ENCODE measurements at regions not wholly inside any gene's neighbourhood (a gene's known extent, or its start where the extent isn't known, plus 50 kb on each side); places are given as distances from the start of the nearest gene placed in this dataset.

GRCh38 chr14:55942826-55943225 lies 175.4 kb upstream of the PELI2 start:
- H3K27me3 ChIP-seq (ENCODE audit: low read depth): no peaks in the 10 kb centered on the region
- in situ Hi-C loops (cut with MboI; ENCODE audit: low sequenced_read_pairs): no loop called here
- no peak for DNase-seq (ENCODE audit: low spot score in 2 of 2)
- no peaks in the 10 kb centered on the region; the same call in 1 of the 2 replicates for H3K9me3 ChIP-seq
- H3K36me3 ChIP-seq (replicated peaks): no peaks in the 10 kb centered on the region
- peaks cover under 1% of the 10 kb centered on the region for H3K4me1 ChIP-seq
- H3K4me3 ChIP-seq: no peak overlapping the region

GRCh38 chr14:55944757-55945156 lies 173.5 kb upstream of the PELI2 start:
- peaks cover 2% of the 10 kb centered on the region; the same call in 1 of the 2 replicates for H3K9me3 ChIP-seq
- H3K27me3 ChIP-seq (ENCODE audit: low read depth): no peaks in the 10 kb centered on the region
- in situ Hi-C loops (cut with MboI; ENCODE audit: low sequenced_read_pairs): no loop called here
- H3K4me3 ChIP-seq: no peak overlapping the region
- DNase-seq (ENCODE audit: low spot score in 2 of 2): no peak
- H3K4me1 ChIP-seq: peaks cover 13% of the 10 kb centered on the region
- H3K36me3 ChIP-seq (replicated peaks): no peaks in the 10 kb centered on the region

- H3K4me1 ChIP-seq: peaks cover 13% of the 10 kb centered on the region
- H3K4me3 ChIP-seq: no peak overlapping the region
- H3K27me3 ChIP-seq (ENCODE audit: low read depth): no peaks in the 10 kb centered on the region
- peaks cover 2% of the 10 kb centered on the region; the same call in 1 of the 2 replicates for H3K9me3 ChIP-seq
- H3K36me3 ChIP-seq (replicated peaks): no peaks in the 10 kb centered on the region
- in situ Hi-C loops (cut with MboI; ENCODE audit: low sequenced_read_pairs): no loop called here
- no peak for DNase-seq (ENCODE audit: low spot score in 2 of 2)
Measured at GRCh38 chr14:55946231-55946630, 172.0 kb upstream of the PELI2 start.

GRCh38 chr14:55948399-55948798 lies 169.8 kb upstream of the PELI2 start:
- Histone ChIP-seq H3K36me3 (replicated peaks) (no peaks in the 10 kb centered on the region), H3K4me1 (peaks cover 13% of the 10 kb centered on the region), H3K9me3 (peaks cover 2% of the 10 kb centered on the region; the same call in 1 of the 2 replicates), H3K27me3 (ENCODE audit: low read depth) (no peaks in the 10 kb centered on the region), H3K4me3 (no peak overlapping the region)
- in situ Hi-C loops (cut with MboI; ENCODE audit: low sequenced_read_pairs): no loop called here
- DNase-seq (ENCODE audit: low spot score in 2 of 2): peak in 1 of 2 experiments; percentile 12

- Histone ChIP-seq H3K27me3 (ENCODE audit: low read depth) (no peaks in the 10 kb centered on the region), H3K4me3 (no peak overlapping the region), H3K9me3 (peaks cover 2% of the 10 kb centered on the region; the same call in 1 of the 2 replicates), H3K36me3 (replicated peaks) (no peaks in the 10 kb centered on the region), H3K4me1 (peaks cover 13% of the 10 kb centered on the region)
- in situ Hi-C loops (cut with MboI; ENCODE audit: low sequenced_read_pairs): no loop called here
- no peak for DNase-seq (ENCODE audit: low spot score in 2 of 2)
Measured at GRCh38 chr14:55949708-55950107, 168.5 kb upstream of the PELI2 start.

- in situ Hi-C loops (cut with MboI; ENCODE audit: low sequenced_read_pairs): no loop called here
- no peak for DNase-seq (ENCODE audit: low spot score in 2 of 2)
- Histone ChIP-seq H3K4me3 (no peak overlapping the region), H3K27me3 (ENCODE audit: low read depth) (no peaks in the 10 kb centered on the region), H3K36me3 (replicated peaks) (no peaks in the 10 kb centered on the region), H3K9me3 (peaks cover 2% of the 10 kb centered on the region; the same call in 1 of the 2 replicates), H3K4me1 (peaks cover 13% of the 10 kb centered on the region)
Measured at GRCh38 chr14:55950135-55950534, 168.1 kb upstream of the PELI2 start.

- H3K4me1 ChIP-seq: peaks cover 13% of the 10 kb centered on the region
- H3K4me3 ChIP-seq: no peak overlapping the region
- peaks cover 2% of the 10 kb centered on the region; the same call in 1 of the 2 replicates for H3K9me3 ChIP-seq
- no peaks in the 10 kb centered on the region for H3K27me3 ChIP-seq (ENCODE audit: low read depth)
- in situ Hi-C loops (cut with MboI; ENCODE audit: low sequenced_read_pairs): no loop called here
- no peak for DNase-seq (ENCODE audit: low spot score in 2 of 2)
- H3K36me3 ChIP-seq (replicated peaks): no peaks in the 10 kb centered on the region
Measured at GRCh38 chr14:55951341-55952206, 166.6 kb upstream of the PELI2 start.

GRCh38 chr14:55954108-55954507 lies 164.1 kb upstream of the PELI2 start:
- Histone ChIP-seq H3K27me3 (ENCODE audit: low read depth) (no peaks in the 10 kb centered on the region), H3K36me3 (replicated peaks) (no peaks in the 10 kb centered on the region), H3K4me3 (no peak overlapping the region), H3K4me1 (peaks cover 19% of the 10 kb centered on the region), H3K9me3 (no peaks in the 10 kb centered on the region)
- in situ Hi-C loops (cut with MboI; ENCODE audit: low sequenced_read_pairs): no loop called here
- no peak for DNase-seq (ENCODE audit: low spot score in 2 of 2)

GRCh38 chr14:55955175-55955574 lies 163.0 kb upstream of the PELI2 start:
- no peak overlapping the region for H3K4me3 ChIP-seq
- no peak for DNase-seq (ENCODE audit: low spot score in 2 of 2)
- H3K27me3 ChIP-seq (ENCODE audit: low read depth): no peaks in the 10 kb centered on the region
- in situ Hi-C loops (cut with MboI; ENCODE audit: low sequenced_read_pairs): no loop called here
- H3K36me3 ChIP-seq (replicated peaks): no peaks in the 10 kb centered on the region
- H3K9me3 ChIP-seq: no peaks in the 10 kb centered on the region
- peaks cover 19% of the 10 kb centered on the region for H3K4me1 ChIP-seq

GRCh38 chr14:55957950-55958349 lies 160.3 kb upstream of the PELI2 start:
- no peaks in the 10 kb centered on the region for H3K36me3 ChIP-seq (replicated peaks)
- no peaks in the 10 kb centered on the region for H3K9me3 ChIP-seq
- peaks cover 28% of the 10 kb centered on the region for H3K4me1 ChIP-seq
- no peak overlapping the region for H3K4me3 ChIP-seq
- H3K27me3 ChIP-seq (ENCODE audit: low read depth): no peaks in the 10 kb centered on the region
- peak; percentile 90 to 100 for DNase-seq (ENCODE audit: low spot score in 2 of 2)
- in situ Hi-C loops (cut with MboI; ENCODE audit: low sequenced_read_pairs): no loop called here

- no peaks in the 10 kb centered on the region for H3K9me3 ChIP-seq
- H3K4me1 ChIP-seq: peaks cover 17% of the 10 kb centered on the region
- in situ Hi-C loops (cut with MboI; ENCODE audit: low sequenced_read_pairs): no loop called here
- H3K27me3 ChIP-seq (ENCODE audit: low read depth): no peaks in the 10 kb centered on the region
- H3K4me3 ChIP-seq: no peak overlapping the region
- DNase-seq (ENCODE audit: low spot score in 2 of 2): no peak
- H3K36me3 ChIP-seq (replicated peaks): no peaks in the 10 kb centered on the region
Measured at GRCh38 chr14:55963295-55963694, 154.9 kb upstream of the PELI2 start.

- in situ Hi-C loops (cut with MboI; ENCODE audit: low sequenced_read_pairs): no loop called here
- DNase-seq (ENCODE audit: low spot score in 2 of 2): no peak
Measured at GRCh38 chr14:55964091-55964490, 154.1 kb upstream of the PELI2 start.

GRCh38 chr14:55964821-55965220 lies 153.4 kb upstream of the PELI2 start:
- in situ Hi-C loops (cut with MboI; ENCODE audit: low sequenced_read_pairs): no loop called here
- Histone ChIP-seq H3K36me3 (replicated peaks) (no peaks in the 10 kb centered on the region), H3K4me3 (no peak overlapping the region), H3K4me1 (peaks cover 10% of the 10 kb centered on the region), H3K27me3 (ENCODE audit: low read depth) (no peaks in the 10 kb centered on the region), H3K9me3 (no peaks in the 10 kb centered on the region)
- DNase-seq (ENCODE audit: low spot score in 2 of 2): no peak

More at GRCh38 chr14:55964091-55964490, 154.1 kb upstream of the PELI2 start:
- no peaks in the 10 kb centered on the region for H3K9me3 ChIP-seq
- no peak overlapping the region for H3K4me3 ChIP-seq
- H3K4me1 ChIP-seq: peaks cover 10% of the 10 kb centered on the region
- H3K36me3 ChIP-seq (replicated peaks): no peaks in the 10 kb centered on the region
- no peaks in the 10 kb centered on the region for H3K27me3 ChIP-seq (ENCODE audit: low read depth)

GRCh38 chr14:55965851-55966250 lies 152.4 kb upstream of the PELI2 start:
- H3K9me3 ChIP-seq: no peaks in the 10 kb centered on the region
- no peak for DNase-seq (ENCODE audit: low spot score in 2 of 2)
- no peaks in the 10 kb centered on the region for H3K27me3 ChIP-seq (ENCODE audit: low read depth)
- H3K4me1 ChIP-seq: peaks cover 5% of the 10 kb centered on the region; the same call in 1 of the 2 replicates
- no peaks in the 10 kb centered on the region for H3K36me3 ChIP-seq (replicated peaks)
- in situ Hi-C loops (cut with MboI; ENCODE audit: low sequenced_read_pairs): no loop called here
- no peak overlapping the region for H3K4me3 ChIP-seq
